HEK293 (cell line): ENCODE measurements at regions not wholly inside any gene's neighbourhood (a gene's known extent, or its start where the extent isn't known, plus 50 kb on each side); places are given as distances from the start of the nearest gene placed in this dataset.

Experiments
- ATF2 ChIP-seq: fragments of 450-650 bp; formaldehyde crosslinking; IDR thresholded peaks from 2 replicates; pipeline ENCODE4 v1.5.1; 2016; ENCODE audit warnings: missing biosample characterization, missing genetic modification characterization, low read depth
- BCL11A ChIP-seq: fragments of 450-650 bp; formaldehyde crosslinking; IDR thresholded peaks from 2 replicates; pipeline ENCODE4 v1.5.1; 2016; ENCODE audit warnings: low read depth, missing biosample characterization, missing genetic modification characterization
- CTCF ChIP-seq: fragments of 450-650 bp; formaldehyde crosslinking; IDR thresholded peaks from 2 replicates; pipeline ENCODE4 v1.5.1; 2016; ENCODE audit warnings: missing biosample characterization, missing genetic modification characterization
- SETDB1 ChIP-seq: IDR thresholded peaks from one replicate; pipeline ENCODE4 v1.6.1; 2017; ENCODE audit warnings: mild to moderate bottlenecking, low read length, moderate library complexity, mixed read lengths; ENCODE audit not compliant: insufficient read length
- TCF7L2 ChIP-seq: IDR thresholded peaks from 2 replicates; pipeline ENCODE4 v1.6.1; 2011; ENCODE audit warnings: low read depth, mild to moderate bottlenecking, inconsistent platforms, low read length, moderate library complexity, borderline replicate concordance
- ZBTB48 ChIP-seq: fragments of 450-650 bp; formaldehyde crosslinking; IDR thresholded peaks from 2 replicates; pipeline ENCODE4 v1.5.1; 2016; ENCODE audit warnings: missing biosample characterization, missing genetic modification characterization
- ZNF10 ChIP-seq: fragments of 450-650 bp; formaldehyde crosslinking; IDR thresholded peaks from 2 replicates; pipeline ENCODE4 v1.5.1; 2017; ENCODE audit warnings: missing biosample characterization, missing genetic modification characterization
- ZNF114 ChIP-seq: fragments of 450-650 bp; formaldehyde crosslinking; IDR thresholded peaks from 2 replicates; pipeline ENCODE4 v1.5.0; 2017; ENCODE audit warnings: missing biosample characterization, missing genetic modification characterization
- ZNF121 ChIP-seq: fragments of 450-650 bp; formaldehyde crosslinking; IDR thresholded peaks from 2 replicates; pipeline ENCODE4 v1.5.1; 2016; ENCODE audit warnings: missing biosample characterization, missing genetic modification characterization
- ZNF146 ChIP-seq: fragments of 450-650 bp; formaldehyde crosslinking; IDR thresholded peaks from 2 replicates; pipeline ENCODE4 v1.5.1; 2016; ENCODE audit warnings: missing biosample characterization, missing genetic modification characterization
- ZNF354C ChIP-seq: fragments of 450-650 bp; formaldehyde crosslinking; IDR thresholded peaks from 2 replicates; pipeline ENCODE4 v1.5.1; 2016; ENCODE audit warnings: missing biosample characterization, missing genetic modification characterization, low read depth, borderline replicate concordance
- TF ChIP-seq, protein P1 (sequence below): fragments of 450-650 bp; formaldehyde crosslinking; IDR thresholded peaks from 2 replicates; pipeline ENCODE4 v1.5.1; 2016; ENCODE audit warnings: missing biosample characterization, missing genetic modification characterization, borderline replicate concordance

GRCh38 chr1:82870332-82870731, 1069.6 kb downstream of the ADGRL2 start:
- no peak for TF ChIP-seq CTCF (tag by site-specific recombination)
- TF ChIP-seq ZNF121 (tag by site-specific recombination): no peak
- TF ChIP-seq ZNF10 (tag by site-specific recombination): no peak
- no peak for TF ChIP-seq ZNF146 (tag by site-specific recombination)
- TF ChIP-seq, protein P1, sequence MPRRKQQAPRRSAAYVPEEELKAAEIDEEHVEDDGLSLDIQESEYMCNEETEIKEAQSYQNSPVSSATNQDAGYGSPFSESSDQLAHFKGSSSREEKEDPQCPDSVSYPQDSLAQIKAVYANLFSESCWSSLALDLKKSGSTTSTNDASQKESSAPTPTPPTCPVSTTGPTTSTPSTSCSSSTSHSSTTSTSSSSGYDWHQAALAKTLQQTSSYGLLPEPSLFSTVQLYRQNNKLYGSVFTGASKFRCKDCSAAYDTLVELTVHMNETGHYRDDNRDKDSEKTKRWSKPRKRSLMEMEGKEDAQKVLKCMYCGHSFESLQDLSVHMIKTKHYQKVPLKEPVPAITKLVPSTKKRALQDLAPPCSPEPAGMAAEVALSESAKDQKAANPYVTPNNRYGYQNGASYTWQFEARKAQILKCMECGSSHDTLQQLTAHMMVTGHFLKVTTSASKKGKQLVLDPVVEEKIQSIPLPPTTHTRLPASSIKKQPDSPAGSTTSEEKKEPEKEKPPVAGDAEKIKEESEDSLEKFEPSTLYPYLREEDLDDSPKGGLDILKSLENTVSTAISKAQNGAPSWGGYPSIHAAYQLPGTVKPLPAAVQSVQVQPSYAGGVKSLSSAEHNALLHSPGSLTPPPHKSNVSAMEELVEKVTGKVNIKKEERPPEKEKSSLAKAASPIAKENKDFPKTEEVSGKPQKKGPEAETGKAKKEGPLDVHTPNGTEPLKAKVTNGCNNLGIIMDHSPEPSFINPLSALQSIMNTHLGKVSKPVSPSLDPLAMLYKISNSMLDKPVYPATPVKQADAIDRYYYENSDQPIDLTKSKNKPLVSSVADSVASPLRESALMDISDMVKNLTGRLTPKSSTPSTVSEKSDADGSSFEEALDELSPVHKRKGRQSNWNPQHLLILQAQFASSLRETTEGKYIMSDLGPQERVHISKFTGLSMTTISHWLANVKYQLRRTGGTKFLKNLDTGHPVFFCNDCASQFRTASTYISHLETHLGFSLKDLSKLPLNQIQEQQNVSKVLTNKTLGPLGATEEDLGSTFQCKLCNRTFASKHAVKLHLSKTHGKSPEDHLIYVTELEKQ: no peak
- no peak for TF ChIP-seq ZNF354C (tag by site-specific recombination)
- TF ChIP-seq ZBTB48 (tag by site-specific recombination): no peak
- no peak for TF ChIP-seq SETDB1
- TF ChIP-seq BCL11A: no peak
- no peak for TF ChIP-seq ATF2 (tag by site-specific recombination)
- no peak for TF ChIP-seq ZNF114 (tag by site-specific recombination)
- no peak for TF ChIP-seq TCF7L2
